Mononuclear cell (primary cell): ENCODE measurements at regions not wholly inside any gene's neighbourhood (a gene's known extent, or its start where the extent isn't known, plus 50 kb on each side); places are given as distances from the start of the nearest gene placed in this dataset.
"Not testable (repeated sequence)": the region's sequence is repeated elsewhere in the genome, so short reads cannot be mapped to it uniquely, and the experiment has no call there.

Experiments used
- H3K27me3 ChIP-seq: 2 replicates; pipeline ENCODE4 v1.6.0; 2011; ENCODE audit warnings: low read length, control low read depth; ENCODE audit not compliant: insufficient read depth
- H3K4me1 ChIP-seq: 2 replicates; pipeline ENCODE4 v1.5.1; 2011; ENCODE audit warnings: mild to moderate bottlenecking, low read length, control low read depth; ENCODE audit not compliant: insufficient read depth
- H3K4me3 ChIP-seq: 2 replicates; pipeline ENCODE4 v1.5.1; 2011; ENCODE audit warnings: mild to moderate bottlenecking, low read length, moderate library complexity
- H3K9me3 ChIP-seq: 2 replicates; pipeline ENCODE4 v1.5.1; 2011; ENCODE audit warnings: low read depth, mild to moderate bottlenecking, control low read depth, low read length

- H3K9me3 ChIP-seq, result no peaks in the 10 kb centered on the region
- no peak overlapping the region for H3K4me3 ChIP-seq
- H3K27me3 ChIP-seq, result no peaks in the 10 kb centered on the region
- H3K4me1 ChIP-seq, result no peaks in the 10 kb centered on the region
These were observed 568.3 kb downstream of the ANKRD50 start for GRCh38 chr4:124144238-124144654.

- H3K4me3 ChIP-seq, result no peak overlapping the region
- H3K27me3 ChIP-seq, result no peaks in the 10 kb centered on the region
- H3K4me1 ChIP-seq, result no peaks in the 10 kb centered on the region
- no peaks in the 10 kb centered on the region for H3K9me3 ChIP-seq
These were observed 566.5 kb downstream of the ANKRD50 start for GRCh38 chr4:124146068-124146467.

DNA sequence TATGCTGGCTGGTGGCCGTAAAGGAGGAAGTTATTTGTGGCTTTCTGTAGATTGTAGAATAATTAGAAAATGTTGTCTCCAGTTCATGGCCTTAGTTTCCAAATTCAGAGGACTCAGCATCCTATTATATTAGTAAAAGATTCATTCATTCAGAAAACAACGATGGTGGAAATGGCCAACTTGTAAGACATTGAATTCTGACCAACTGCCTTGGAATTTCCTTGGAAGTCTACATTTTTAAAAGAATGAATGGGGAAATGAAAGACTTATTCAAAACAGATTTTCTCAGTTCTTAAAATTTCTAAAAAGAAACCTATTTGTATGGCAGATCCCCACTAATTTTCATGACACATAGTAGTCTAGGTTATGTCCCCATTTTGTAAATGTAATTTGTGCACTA lies 561.5 kb downstream of the ANKRD50 start:
- Histone ChIP-seq H3K9me3 (peaks cover under 1% of the 10 kb centered on the region), H3K4me3 (no peak overlapping the region), H3K4me1 (no peaks in the 10 kb centered on the region), H3K27me3 (no peaks in the 10 kb centered on the region)

DNA sequence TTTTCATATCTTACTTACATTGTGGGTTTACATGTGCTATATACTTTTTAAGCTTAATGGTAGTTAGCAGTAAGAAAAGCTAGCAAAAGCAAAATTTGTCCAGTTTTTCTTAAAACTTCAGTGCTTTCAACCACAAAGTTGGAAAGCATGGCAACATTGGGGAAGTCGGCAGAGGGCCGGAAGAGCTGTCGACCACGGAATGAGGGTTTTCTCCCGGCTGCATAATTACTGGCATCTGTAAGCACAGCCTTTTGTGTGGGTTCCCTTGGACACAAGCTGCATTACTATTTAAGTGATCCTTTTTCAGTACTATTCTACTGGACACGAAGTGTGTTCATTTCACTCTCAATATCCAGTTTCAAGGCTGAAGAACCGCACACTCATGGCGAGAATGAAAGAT lies 560.4 kb downstream of the ANKRD50 start:
- no peak overlapping the region for H3K4me3 ChIP-seq
- H3K9me3 ChIP-seq, result peaks cover 5% of the 10 kb centered on the region
- no peaks in the 10 kb centered on the region for H3K4me1 ChIP-seq
- H3K27me3 ChIP-seq, result no peaks in the 10 kb centered on the region

DNA sequence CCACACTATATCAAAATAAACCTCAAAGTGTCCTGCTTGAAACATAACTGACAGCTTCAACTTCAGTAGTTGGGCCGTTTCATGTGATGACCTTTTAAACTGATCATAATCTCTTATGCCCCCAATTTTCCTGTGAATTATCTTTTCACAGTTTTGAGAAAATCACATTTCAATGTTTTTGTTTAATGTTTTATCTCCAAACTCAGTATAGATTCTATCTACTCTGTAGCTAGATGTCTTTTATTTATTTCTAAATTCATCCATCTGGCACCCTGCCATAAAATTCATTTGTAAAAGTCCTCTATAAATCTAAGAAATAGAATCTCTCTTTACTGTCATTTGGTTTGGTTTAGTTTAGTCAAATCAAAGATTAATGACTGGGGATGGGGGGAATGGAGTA lies 557.3 kb downstream of the ANKRD50 start:
- Histone ChIP-seq H3K4me3 (no peak overlapping the region), H3K4me1 (no peaks in the 10 kb centered on the region), H3K9me3 (peaks cover 5% of the 10 kb centered on the region), H3K27me3 (no peaks in the 10 kb centered on the region)

DNA sequence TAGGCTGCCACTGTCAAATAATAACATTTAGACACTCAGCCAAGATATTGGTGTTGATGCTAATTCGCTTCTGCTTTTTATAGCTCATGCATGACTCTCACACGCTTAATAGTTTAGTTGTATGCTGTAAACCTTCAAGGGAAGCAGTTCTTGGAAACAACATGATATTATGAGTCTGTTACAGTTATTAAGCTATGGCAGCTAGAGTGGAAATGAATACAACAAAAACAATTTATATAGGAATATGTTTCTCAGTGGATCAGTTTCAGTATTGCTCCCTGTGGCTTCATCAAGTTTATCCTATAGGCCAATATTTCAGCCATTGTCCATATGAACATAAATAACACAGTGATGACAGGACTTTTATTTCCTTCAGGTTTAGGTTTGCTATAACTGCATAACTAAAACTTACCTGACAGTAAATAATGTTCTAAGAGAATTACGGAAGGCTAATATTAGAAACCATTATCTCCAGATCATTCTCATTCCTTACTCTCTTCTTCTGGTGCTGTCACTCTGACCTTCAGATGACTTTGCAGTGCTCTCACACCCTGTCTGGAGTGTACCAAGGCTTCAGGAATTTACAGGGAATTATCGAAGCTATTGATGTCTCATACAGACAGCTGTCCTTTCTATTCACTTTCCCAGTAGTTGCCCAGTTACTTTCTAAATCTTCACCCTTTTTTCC lies 555.0 kb downstream of the ANKRD50 start:
- no peaks in the 10 kb centered on the region for H3K27me3 ChIP-seq
- peaks cover 5% of the 10 kb centered on the region for H3K9me3 ChIP-seq
- H3K4me3 ChIP-seq, result no peak overlapping the region
- H3K4me1 ChIP-seq, result no peaks in the 10 kb centered on the region

- no peak overlapping the region for H3K4me3 ChIP-seq
- H3K4me1 ChIP-seq, result no peaks in the 10 kb centered on the region
- no peaks in the 10 kb centered on the region for H3K27me3 ChIP-seq
- no peaks in the 10 kb centered on the region for H3K9me3 ChIP-seq
These were observed 549.1 kb downstream of the ANKRD50 start for GRCh38 chr4:124163401-124163800.

GRCh38 chr4:124167602-124168001 lies 544.9 kb downstream of the ANKRD50 start:
- Histone ChIP-seq H3K4me3 (no peak overlapping the region), H3K27me3 (no peaks in the 10 kb centered on the region), H3K9me3 (no peaks in the 10 kb centered on the region), H3K4me1 (no peaks in the 10 kb centered on the region)

DNA sequence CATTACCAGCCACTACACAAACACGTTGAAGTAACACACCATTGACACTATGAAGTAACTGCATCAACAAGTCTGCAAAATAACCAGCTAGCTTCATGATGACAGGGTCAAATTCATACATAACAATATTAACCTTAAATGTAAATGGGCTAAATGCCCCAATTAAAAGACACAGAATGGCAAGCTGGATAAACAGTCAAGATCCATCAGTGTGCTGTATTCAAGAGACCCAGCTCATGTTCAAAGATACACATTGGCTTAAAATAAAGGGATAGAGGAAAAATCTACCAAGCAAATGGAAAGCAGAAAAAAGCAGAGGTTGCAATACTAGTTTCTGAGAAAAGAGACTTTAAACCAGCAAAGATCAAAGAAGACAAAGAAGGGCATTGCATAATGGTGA lies 543.0 kb downstream of the ANKRD50 start:
- H3K27me3 ChIP-seq, H3K4me1 ChIP-seq, H3K9me3 ChIP-seq, H3K4me3 ChIP-seq: not testable (repeated sequence)

DNA sequence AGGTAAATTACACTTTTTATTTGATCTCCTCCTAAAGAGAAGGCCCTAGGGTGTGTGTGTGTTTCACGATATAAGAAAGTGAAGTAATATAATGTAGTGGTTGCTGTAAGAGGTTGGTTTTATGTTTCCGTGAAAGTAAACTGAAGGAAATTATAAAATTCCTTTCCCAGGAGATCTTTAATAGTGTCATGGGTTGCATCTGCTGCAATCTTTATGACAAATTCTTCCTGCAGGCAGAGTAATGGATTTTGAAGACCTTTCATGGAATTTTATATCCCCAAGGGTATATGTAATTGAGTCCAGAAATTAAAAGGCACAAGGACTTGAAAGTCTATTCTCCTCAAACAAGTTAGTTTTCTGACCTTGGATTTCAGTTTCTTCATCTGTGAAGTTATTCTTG lies 538.6 kb downstream of the ANKRD50 start:
- no peaks in the 10 kb centered on the region for H3K4me1 ChIP-seq
- no peaks in the 10 kb centered on the region for H3K9me3 ChIP-seq
- H3K4me3 ChIP-seq, result no peak overlapping the region
- H3K27me3 ChIP-seq, result no peaks in the 10 kb centered on the region

GRCh38 chr4:124177647-124178425 lies 534.7 kb downstream of the ANKRD50 start:
- Histone ChIP-seq H3K9me3 (no peaks in the 10 kb centered on the region), H3K4me3 (no peak overlapping the region), H3K27me3 (no peaks in the 10 kb centered on the region), H3K4me1 (no peaks in the 10 kb centered on the region)

DNA sequence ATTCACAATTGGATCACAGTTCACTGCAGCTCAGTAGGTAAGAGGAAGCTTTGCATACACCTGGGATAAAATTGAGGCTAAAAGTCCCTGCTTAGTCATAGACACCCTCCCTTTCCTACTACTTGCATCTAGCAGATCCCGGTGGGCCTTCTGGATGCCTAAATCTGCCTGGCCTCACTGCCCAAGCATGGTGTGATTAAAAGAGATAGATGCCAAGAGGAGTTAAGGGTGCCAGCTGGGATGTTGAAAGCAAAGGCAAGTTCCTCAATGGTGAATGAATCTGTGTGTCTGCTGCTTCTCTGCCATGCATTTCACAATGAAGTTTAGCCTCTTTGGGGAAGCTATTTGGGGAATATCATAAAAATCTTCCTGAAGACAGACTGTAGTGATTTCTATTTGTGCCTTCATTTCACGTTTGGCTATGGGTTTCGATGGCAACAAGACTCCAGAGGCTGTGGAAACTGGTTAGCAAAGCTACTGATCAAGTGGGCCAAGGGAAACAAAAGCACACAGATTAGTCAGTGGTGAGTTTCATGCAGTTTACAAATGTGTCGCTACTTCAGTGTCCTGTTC lies 534.0 kb downstream of the ANKRD50 start:
- Histone ChIP-seq H3K9me3 (no peaks in the 10 kb centered on the region), H3K4me1 (no peaks in the 10 kb centered on the region), H3K4me3 (no peak overlapping the region), H3K27me3 (no peaks in the 10 kb centered on the region)

- H3K27me3 ChIP-seq, result no peaks in the 10 kb centered on the region
- H3K9me3 ChIP-seq, result no peaks in the 10 kb centered on the region
- no peaks in the 10 kb centered on the region for H3K4me1 ChIP-seq
- H3K4me3 ChIP-seq, result no peak overlapping the region
These were observed 532.9 kb downstream of the ANKRD50 start for GRCh38 chr4:124179506-124180186.

- Histone ChIP-seq H3K27me3 (no peaks in the 10 kb centered on the region), H3K4me1 (no peaks in the 10 kb centered on the region), H3K9me3 (no peaks in the 10 kb centered on the region), H3K4me3 (no peak overlapping the region)
These were observed 531.5 kb downstream of the ANKRD50 start for GRCh38 chr4:124181039-124181438.

GRCh38 chr4:124183231-124183630 lies 529.3 kb downstream of the ANKRD50 start:
- H3K9me3 ChIP-seq, result no peaks in the 10 kb centered on the region
- no peak overlapping the region for H3K4me3 ChIP-seq
- H3K4me1 ChIP-seq, result no peaks in the 10 kb centered on the region
- no peaks in the 10 kb centered on the region for H3K27me3 ChIP-seq
